Activated CD4-positive, alpha-beta T cell treated with anti-CD3 and anti-CD28 coated beads, Interleukin-2, Interleukin-4, amounts not matched to agents 100 ng/mL and 50 ng/mL, durations not matched to agents 16 hours and 8 hours (primary cell): ENCODE measurements at regions not wholly inside any gene's neighbourhood (a gene's known extent, or its start where the extent isn't known, plus 50 kb on each side); places are given as distances from the start of the nearest gene placed in this dataset.
"Not testable (repeated sequence)": the region's sequence is repeated elsewhere in the genome, so short reads cannot be mapped to it uniquely, and the experiment has no call there.

Experiments
- DNase-seq: peaks from one replicate; pipeline ENCODE4 v3.0.0-alpha.2; 2020; ENCODE audit warnings: low spot score

DNA sequence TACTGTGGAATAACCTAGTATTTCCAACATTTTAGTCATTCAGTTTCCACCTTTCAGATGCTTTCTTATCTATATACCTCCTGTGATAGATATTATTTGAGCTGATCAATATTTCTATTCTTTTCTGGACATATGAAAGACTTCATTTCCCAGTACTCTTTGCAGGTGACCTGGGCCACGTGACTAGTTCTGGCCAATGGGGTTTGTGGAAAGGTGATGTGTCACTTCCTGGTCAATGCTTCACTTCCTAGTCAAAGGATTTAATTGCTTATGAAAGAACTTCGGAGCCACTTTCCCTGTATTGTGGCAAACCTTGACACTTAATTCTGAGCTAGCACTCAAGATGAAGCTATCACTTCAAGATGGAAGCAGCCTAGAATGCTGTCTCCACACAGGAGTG is 248.9 kb upstream of the FOXF1 start:
- no peak for DNase-seq

DNA sequence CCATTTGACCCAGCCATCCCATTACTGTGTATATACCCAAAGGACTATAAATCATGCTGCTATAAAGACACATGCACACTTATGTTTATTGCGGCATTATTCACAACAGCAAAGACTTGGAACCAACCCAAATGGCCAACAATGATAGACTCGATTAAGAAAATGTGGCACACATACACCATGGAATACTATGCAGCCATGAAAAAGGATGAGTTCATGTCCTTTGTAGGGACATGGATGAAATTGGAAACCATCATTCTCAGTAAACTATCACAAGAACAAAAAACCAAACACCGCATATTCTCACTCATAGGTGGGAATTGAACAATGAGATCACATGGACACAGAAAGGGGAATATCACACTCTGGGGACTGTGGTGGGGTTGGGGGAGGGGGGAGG is 242.7 kb upstream of the FOXF1 start:
- not testable (repeated sequence) for DNase-seq

DNA sequence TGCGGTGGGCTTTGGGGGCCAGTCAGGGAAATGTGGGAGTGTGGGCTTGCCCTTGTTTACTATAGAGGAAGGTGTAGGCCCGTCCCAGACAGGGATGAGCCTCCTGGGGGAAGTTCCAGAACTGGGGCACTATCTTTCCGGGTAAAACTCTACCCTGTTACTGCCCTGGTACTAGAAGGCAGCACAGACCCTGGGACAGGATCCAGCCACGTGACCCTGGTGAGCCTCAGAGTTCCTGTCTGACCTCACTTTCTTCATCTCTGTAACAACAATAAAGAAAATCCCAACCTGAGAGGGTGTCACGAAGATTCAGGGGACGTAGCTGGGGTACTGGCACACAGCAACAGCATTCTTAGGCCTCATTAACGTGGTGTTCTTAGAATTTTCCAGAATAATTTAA is 239.6 kb upstream of the FOXF1 start:
- DNase-seq: no peak

DNA sequence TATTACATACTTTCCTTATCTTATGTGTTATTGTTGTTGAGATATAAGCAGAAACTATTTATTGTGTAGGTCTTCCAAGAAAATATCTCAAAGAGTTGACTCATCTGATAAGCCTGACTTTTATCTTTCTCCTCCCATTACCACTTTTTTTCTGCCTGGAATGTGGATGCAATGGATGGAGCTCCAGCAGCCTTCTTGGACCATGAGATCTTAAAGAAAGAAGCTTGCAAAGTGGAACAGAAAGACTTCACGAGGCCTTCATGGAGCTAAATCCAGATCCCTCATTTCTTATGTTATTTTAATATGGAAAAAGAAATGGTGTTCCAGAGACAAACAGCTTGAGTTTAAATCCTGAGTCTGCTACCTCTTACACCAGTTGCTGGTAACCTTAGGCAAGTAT is 237.6 kb upstream of the FOXF1 start:
- no peak for DNase-seq

DNA sequence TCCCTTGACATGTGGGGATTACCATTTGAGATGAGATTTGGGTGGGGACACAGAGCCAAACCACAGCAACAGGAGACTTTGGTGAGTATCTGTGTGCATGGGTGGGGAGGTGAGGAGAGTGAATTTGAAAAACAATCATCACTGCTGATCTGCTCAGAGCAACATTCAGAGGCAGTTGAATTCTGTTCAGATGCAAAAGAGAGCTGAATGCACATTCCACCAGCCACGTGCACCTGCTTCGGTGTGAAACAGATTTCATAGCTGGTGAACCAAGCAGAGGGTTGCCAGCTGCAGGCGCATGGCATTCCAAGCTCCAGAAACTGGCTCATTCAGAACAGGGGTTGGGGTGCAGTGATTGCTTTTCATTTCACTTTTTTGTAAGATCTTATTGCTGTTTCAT is 233.1 kb upstream of the FOXF1 start:
- no peak for DNase-seq

DNA sequence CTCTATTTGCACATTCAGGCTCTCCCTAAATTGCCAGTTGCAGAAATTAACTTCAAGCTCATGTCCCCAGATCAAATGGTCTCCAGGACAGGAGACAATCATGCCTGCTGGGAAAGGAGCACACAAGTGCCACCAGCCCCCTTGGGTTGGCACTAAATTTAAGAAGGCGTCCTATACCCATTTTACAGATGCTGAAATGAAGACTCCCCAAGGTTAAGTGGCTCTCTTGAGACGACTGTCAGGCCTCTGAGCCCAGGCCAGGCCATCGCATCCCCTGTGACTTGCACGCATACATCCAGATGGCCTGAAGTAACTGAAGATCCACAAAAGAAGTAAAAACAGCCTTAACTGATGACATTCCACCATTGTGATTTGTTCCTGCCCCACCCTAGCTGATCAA is 232.5 kb upstream of the FOXF1 start:
- not testable (repeated sequence) for DNase-seq

DNA sequence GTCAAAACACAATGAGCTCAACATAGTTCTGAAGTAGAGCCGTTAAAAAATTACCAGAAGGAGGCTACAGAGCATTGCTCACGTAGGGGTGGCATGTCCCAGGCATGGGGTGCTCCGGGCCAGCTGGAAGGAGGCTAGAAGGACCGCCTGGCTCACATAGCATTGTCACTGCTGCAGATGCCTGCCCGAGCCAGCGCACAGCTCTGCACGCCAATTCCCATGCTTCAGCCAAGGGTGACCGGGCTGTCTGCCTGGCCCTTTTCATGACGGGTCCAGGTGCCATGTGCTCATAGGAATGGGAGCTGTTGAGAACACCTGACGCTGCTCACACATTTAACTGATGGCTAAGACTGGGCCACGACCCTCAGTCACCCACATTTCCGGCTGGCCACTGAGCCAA is 228.9 kb upstream of the FOXF1 start:
- DNase-seq: no peak

DNA sequence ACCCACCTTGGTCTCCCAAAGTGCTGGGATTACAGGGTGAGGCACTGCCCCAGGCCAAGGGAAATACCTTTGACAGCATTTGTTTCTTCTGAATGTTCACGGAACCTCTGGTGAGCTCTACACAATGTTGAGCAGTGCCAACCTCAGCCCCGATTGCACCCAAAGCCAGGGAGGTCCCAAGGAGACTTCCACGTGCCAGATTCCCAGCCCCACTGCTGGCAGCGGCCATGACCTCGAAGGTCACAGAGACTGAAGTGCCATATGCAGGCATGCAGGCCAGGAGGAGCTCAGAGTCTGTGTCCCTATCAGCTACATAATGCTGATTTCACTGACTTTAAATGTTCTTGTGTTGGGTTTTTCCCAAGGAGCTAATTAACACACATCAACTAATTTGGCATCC is 226.4 kb upstream of the FOXF1 start:
- no peak for DNase-seq

DNA sequence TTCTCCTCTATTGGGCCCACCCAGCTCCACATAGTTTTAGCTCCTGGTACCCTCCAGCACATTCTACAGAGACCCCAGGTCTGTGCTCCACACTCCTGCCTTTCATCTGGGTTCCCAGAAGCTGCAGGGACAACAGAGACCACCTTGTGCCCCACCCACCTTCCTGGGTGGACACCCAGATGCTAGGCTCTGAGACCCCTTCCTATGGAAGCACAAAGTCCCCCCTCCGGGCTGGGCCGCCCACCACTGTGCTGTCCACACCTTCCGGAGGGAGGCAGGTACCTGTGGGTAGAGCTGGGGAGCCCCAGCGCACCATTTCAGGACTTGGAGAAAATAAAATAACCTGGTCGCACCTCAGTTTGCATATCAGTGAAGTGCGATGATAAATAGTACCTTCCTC is 224.9 kb upstream of the FOXF1 start:
- DNase-seq: no peak

DNA sequence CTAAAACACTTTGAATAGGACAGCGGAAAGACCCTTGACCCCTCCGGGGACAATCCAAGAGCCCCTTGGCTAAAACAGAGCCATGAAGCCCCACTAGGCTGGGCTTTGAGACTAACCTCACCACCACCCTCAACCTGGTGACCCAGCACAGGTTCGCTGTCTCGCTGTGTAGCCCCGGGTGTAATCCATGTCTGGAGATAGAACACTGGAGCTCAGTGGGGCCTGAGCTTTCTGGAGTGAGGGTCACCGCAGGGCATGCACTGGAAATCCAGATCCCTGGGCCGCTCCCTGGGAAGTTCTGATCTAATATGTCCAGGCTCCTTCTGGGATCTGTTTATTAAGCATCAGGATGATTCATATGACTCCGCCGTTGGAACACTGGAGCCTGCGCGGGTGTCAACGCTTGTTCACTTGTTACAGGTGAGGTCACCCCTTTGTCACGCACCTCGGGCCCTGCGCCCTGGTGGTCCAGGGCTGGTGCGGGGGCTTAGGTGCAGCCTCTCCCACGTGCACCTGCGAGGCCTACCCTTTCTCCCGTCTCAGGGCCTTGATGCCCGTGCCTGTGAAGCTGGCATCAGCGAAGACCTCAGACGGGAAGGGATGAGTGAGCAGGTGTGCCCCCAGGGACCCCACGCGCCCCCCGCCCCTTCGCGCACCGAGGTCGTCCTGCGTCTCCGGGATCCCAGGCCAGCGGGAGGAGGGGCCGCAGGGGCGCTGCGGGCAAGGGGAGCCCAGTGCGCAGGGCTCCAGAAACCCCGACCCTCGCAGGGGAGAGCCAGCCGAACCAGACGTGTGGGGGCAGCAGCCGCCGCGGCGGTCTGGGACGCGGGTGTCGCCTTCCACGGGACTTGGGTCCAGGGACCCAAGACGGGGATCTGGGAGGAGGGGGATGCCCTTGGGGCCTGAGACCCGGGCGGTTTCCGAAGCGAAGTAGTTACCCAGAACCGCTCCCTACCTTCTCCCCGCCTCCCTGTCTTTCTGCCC is 224.1 kb upstream of the FOXF1 start:
- no peak for DNase-seq

DNA sequence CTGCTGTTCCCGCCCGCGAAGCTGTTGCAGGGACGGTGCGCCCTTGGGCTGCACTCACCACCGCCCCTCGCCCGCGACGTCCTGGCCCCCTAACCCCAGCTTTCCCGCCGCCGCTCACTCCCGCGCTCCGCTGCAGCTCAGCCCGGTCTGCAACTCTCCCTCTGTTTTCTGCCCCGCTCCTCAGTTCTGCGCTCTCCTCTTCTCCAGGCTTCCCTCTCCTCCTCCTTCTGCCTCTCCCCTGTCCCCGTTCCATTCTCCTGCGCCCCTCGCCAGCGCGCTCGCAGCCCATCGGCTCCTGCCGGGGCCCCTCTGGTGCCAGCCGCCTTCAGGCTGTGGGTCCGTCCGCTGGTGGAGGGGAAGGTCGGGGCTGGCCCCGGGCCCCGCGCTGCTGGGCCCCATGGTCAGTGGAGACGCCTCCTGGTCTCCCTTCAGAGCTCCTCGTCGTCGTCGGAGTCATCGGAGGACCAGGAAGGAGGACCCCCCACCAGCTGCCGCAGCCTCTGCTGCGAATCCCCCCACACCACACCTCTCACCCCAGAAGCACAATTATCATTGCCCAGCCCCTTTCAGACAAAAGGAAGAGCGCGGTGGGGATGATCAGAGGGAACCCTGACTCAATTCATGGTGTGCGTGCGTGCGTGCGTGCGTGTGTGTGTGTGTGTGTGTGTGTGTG is 223.2 kb upstream of the FOXF1 start:
- no peak for DNase-seq

DNA sequence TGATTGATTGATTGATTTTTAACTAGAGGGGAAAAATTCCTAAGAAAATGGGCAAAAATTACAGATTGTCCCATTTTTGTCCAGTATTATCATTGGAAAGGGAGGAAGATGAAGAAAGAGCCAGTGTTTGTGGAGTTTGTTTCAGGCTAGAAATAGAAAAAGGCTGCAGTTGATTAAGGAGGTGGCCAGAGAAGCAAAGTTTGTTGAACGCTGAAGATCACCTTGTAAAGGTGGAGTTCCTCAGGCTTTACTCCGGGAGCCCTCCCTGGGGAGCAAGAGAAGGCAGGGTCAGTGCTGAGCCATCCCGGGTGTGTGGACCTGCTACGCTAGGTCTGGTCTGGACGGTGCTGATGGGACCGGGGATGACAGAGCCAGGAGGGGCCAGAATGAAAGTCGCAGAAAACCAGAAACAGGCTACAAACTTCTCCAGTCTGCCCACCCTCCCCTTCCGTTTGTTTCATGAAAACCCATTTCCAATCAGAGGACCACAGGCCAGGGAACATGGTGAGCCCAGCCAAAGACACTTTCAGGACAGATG is 222.6 kb upstream of the FOXF1 start:
- no peak for DNase-seq

DNA sequence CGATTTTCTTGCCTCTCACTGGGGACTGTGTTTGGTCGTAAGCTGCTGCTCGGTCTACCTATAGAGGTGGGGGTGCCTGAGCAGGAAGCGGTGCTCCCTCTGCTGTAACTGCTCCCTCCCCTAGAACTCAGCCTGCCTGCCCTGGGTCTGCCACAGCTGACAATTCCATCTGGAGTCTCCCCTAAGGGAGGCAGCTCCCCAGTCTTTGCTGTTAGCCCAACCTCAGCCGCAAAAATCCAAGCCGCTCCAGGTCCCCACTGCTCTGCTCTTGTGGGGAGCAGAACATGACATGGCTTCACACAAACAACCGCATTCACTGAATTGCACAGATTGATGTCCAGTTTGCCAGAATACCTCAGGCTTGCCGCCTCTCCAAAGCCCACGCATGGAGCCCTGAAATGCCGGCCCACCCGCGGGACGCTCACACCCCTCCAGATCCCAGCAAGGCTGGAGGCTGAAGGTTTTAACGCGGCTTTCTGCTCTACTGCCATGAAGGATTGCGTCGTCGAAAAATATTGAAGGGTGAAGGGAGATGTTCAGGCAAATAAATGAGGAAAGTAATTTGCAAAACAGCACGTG is 221.5 kb upstream of the FOXF1 start:
- no peak for DNase-seq

DNA sequence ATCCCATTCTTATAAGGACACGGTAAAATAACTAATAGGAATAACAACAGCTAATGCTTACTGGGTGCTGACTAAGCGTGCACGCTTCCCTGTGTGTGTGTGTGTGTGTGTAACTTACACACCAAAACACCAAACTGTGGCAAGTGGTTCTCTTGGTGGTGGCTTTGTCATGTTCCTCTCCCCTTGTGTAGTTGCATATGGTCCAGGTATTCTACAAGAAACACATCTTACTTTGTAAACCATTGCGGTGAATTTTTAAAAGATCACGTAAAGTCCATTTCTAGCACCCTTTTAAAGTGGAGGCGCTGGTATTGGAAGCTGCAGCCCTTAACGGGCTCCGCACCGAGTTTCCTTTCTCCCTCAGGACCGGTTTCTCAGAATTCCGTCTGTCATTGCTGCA is 221.0 kb upstream of the FOXF1 start:
- no peak for DNase-seq

DNA sequence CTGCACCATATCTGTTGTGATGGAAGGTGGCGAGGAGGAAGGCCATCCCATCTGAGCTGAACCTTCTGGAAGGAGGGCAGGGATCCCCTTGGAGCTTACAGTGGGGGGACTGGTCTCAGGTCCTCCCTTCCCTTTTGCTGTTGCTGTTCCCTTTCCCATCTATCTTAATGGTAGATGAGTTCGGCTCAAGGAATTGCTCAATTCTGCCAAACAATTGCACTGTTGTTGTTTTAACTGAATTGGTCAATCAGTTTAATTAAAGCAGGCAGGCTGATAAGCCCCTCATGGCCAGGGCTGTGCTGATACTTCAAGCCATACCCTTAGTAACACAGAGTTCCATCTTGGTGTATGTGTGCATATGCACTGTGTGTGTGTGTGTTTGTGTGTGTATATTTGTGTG is 220.4 kb upstream of the FOXF1 start:
- no peak for DNase-seq

DNA sequence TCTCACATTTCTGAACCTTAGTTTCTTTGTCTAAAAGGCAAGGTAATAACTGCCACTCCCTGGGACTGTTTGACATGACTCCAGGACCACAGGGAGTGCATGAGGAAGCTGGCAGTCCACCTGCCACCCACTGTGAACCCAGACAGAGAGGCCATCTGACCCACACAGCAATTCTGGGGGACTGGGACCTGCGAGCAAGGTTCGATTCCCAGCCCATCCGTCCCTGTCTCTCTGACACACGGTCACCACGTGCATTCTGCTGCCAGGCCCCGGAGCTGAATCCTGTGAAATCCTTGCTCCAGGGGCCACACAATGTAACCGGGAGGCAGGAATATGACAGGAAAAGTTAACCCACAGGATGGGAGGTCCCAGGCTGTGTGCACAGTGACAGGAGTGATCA is 218.8 kb upstream of the FOXF1 start:
- no peak for DNase-seq

DNA sequence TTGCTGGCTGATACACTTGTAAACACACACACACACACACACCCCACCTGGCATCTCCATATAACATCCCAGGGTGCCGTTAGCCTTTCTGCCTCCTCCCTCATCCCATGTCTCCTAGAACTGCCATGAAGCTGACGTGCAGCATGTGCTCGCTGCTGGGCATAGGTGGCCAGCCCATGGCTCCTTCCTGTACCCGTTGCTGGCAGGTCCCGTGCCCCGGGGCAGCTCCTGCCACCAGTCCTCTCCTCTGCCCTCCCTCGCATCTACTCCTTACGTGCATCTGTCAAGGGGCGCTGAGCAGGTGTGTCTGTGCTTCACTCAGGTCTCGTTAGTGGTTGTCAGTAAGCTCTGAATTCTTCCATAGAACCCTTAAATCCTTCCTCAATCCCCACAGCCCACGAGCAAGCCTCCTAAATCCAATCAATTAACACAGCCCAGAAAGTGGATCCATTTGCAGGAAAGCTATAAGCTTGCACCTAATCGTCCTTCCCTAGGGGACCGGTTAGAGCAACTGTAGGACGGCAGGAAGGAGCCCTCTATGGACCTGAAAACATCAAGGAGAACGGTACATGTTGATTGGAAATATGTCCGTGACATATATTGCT is 218.1 kb upstream of the FOXF1 start:
- DNase-seq: no peak

DNA sequence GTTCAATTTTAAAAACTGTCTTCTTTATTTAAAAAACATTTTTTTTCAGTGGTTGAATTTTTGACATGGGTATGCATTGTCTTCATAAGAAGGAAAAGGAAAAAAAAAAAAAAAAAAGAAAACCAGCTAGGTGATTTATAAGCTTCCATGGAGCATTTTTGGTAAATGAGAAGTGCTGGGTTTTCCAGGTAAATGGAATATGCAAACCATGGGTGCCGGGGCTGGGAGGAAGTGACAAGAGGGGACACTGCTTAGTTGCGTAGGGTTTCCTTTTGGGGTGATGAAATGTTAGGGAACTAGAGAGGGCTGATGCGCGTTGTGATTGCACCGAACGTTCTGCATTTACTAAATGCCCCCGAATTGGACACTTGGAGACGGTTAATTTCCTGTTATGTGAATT is 217.4 kb upstream of the FOXF1 start:
- DNase-seq: no peak

DNA sequence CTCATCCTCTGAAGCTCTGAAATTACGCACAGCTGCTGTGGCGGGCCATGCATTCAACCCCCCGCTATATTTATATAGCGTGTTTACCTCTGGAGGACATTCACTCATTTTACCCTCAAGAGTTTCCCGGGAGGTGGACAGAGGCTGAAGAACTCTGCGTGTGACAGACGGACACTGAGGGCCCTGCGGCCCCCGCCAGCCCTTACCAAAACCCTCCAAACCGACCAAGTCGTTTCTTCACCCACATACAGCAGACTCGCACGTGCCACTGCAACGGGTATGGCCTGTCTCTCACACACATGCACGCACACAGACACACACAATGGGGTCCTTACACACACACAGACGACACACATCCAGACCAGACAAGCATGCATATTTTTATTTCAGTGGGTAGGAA is 216.4 kb upstream of the FOXF1 start:
- DNase-seq: no peak

DNA sequence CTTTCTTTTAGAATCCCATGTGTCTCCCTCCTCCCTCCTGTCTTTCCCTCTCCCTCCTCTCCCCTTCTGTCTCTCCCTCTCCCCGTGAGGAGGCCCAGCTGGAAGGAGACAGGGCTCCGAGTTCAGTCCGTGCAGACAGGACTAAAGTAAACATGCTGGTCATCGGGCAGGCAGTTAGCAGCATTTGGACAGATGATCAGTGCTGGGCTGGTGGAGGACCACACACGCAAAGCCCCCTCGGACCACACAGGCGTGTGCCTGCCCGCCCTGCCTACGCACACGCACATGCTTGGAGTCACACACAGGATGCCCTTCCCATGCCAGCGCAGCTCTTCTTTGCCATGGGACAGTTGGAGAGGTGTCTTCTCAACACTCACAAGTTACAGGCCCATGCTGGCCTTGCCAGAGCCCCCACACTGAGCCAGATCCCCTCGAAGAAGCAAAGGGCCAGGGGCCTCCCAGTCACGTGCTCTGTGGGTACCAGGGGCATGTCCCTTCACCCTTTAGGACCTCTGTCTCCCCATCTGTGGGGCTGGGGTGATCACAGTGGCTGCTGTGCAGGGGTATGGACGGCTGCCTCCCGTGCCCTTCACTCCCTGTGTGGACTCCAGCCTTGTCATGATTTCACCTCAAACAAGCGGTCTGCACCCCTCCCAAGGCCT is 215.7 kb upstream of the FOXF1 start:
- DNase-seq: no peak

DNA sequence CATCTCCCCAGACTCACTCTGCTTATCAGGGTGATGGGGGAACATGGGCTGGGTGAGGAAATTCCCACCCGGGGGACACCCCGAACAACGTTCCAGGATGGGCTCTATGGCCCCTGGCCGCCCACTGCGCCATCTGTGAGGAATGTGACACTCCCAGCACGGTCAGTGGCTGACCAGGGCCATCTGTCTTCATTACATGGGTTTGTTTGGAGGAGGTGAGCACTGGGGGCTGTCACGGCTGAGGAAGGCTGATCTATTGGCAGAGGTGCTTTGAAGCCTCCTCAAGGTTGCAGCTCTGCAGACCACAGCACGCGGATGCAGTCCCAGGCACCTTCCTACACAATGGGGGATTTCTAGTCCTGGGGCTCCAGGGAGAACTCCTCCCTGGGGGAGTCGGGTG is 214.1 kb upstream of the FOXF1 start:
- no peak for DNase-seq

DNA sequence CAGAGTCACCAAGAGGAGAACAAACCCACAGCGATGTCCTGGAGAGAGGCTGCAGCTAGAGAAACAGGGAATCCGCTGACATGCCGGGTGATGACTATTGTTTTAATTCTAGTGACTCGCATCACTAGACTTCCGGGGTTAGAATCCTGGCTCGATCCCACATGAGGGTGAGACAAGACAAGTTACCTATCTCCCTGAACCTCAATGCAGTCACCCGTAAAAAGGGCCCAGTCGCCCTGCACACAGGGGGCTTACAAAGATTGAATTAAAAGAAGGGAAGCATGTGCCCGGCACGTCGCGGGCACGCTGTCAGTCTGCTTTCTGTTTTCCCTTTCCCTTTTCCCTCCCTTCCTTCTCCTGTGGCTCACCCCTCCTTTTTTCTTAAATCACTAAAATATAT is 212.9 kb upstream of the FOXF1 start:
- DNase-seq: no peak
